GM12864 (cell line): ENCODE measurements at regions not wholly inside any gene's neighbourhood (a gene's known extent, or its start where the extent isn't known, plus 50 kb on each side); places are given as distances from the start of the nearest gene placed in this dataset.

Experiments
- DNase-seq: peaks from one replicate; pipeline ENCODE4 v3.0.0-alpha.2; 2011; ENCODE audit warnings: low read depth
- H3K4me3 ChIP-seq: 2 replicates; pipeline ENCODE4 v1.5.1; 2011; ENCODE audit warnings: mild to moderate bottlenecking, low read depth, low read length, control low read depth
- CTCF ChIP-seq: IDR thresholded peaks from 2 replicates; pipeline ENCODE4 v1.5.1; 2011; ENCODE audit warnings: low read depth, mild to moderate bottlenecking, moderate library complexity, low read length, control low read depth, inconsistent platforms; ENCODE audit errors: missing control alignments

DNA sequence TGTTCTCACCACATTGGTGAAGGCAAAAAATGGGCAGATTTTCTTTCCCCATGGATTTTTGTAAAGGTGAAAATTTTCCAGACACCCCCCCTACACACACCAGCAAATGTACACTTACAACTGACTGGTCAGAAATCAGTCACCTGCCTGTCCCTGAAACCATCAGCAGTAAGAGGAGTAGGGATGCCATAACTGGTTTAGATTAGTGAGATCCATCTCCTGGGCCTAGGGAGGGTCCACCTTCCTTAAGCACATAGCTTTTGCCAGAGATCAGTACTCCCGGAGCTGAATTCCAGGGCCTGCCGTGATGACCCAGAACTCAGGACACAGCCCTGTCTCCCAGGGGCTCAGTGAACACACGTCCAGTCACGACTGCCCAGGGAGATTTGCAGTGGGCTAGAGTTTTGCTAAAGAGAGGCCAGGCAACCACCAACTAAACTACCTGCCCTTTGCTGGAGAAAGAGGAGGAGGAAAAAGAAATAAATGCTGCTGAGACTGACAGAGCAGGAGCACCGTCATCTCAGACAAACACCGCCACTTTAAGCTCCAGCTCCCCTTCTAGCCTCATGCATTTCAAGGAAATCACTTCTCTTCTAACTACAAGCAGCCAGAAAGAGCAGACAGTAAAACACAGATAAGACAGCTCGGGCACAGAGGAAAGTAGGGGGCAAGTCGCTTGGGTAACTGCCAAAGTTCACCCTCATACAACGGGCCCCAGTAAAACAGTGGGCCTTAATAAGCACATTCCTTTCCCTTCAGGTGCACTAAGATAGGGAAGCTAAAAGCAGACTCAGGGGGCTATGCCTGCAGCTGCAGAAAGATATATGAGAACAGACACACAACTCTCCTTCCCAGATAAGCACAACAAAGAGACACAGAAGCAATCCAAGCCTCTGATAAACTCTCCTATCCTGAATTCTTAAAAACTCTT, 82.6 kb upstream of the SPTLC3 start:
- TF ChIP-seq CTCF: no peak
- DNase-seq: no peak
- no peak overlapping the region for H3K4me3 ChIP-seq

- TF ChIP-seq CTCF: no peak
- no peak for DNase-seq
- H3K4me3 ChIP-seq: no peak overlapping the region
Measured at GRCh38 chr20:12927489-12927888, 81.3 kb upstream of the SPTLC3 start.

DNA sequence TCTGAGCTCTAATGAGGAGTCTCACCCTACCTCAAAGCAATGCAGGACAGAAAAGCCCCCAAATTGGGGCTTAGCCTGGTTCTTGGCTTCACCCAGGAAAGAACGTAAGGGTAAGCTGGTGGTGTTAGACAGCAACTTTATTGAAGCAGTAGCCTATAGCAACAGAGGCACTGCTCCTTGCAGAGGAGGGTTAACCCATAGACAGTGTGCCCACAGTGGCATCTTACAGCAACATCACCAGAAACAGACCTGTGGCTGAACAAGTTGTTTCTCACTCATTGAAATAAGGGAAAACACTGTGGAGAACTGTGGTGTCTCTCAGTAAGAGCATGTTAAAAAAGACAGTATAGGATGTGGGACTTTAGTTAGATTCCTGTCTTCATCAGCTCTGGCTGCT, 80.4 kb upstream of the SPTLC3 start:
- TF ChIP-seq CTCF: no peak
- H3K4me3 ChIP-seq: no peak overlapping the region
- no peak for DNase-seq

- TF ChIP-seq CTCF: no peak
- no peak for DNase-seq
- no peak overlapping the region for H3K4me3 ChIP-seq
Measured at GRCh38 chr20:12928755-12929401, 79.9 kb upstream of the SPTLC3 start.

DNA sequence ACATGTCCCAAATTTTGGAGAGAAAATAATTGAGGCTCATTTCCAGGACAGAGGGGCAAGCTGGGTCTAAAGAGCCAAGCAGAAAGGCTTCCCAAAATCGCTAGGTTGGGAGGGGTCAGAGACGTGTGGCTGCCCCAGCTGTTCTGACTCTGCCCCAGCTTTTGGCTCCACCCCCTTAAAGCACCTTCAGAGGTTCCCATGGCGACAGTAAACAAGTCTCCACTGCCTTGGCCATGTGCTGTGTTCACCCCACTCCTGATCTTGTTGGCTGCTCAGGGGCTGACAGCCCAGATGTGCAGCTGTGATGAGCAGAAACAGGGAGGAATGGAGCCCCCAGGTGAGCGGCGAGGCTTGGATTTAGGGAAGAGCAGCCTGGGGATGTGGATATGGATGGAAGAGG, 72.8 kb upstream of the SPTLC3 start:
- no peak for TF ChIP-seq CTCF
- H3K4me3 ChIP-seq: no peak overlapping the region
- no peak for DNase-seq

GRCh38 chr20:12936524-12936923, 72.2 kb upstream of the SPTLC3 start:
- H3K4me3 ChIP-seq: no peak overlapping the region

More at GRCh38 chr20:12936524-12936923, 72.2 kb upstream of the SPTLC3 start:
- DNase-seq: no peak
- no peak for TF ChIP-seq CTCF
